VCaP (cell line): ENCODE measurements at regions not wholly inside any gene's neighbourhood (a gene's known extent, or its start where the extent isn't known, plus 50 kb on each side); places are given as distances from the start of the nearest gene placed in this dataset.

Source experiments
- H3K27ac ChIP-seq: fragments of 450-650 bp; 2 replicates; pipeline ENCODE4 v1.5.1; 2017
- TF ChIP-seq, protein P1 (sequence below): fragments of 450-650 bp; conservative IDR thresholded peaks from 2 replicates; pipeline ENCODE4 v1.5.1; 2017; ENCODE audit warnings: mild to moderate bottlenecking, moderate library complexity

DNA sequence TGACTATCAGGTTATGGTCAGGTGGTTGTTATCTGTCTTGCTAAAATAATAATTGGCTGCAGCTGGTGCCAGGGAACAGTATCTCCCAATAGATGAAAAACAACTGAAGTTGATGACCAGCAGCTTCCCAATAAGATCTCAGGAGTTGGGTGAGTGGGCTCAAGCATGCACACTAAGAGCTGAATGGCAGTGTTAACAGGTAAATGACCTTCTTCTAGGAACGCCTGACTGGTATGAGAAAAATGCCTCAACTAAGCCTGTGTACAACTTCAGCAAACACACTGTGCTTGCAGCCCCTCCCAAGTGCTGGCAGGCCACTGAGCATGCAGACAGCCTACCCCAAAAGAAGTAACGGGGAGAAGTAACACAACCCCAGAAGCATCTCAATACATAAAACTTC, 636.9 kb downstream of the ACTR3B start:
- TF ChIP-seq, protein P1, sequence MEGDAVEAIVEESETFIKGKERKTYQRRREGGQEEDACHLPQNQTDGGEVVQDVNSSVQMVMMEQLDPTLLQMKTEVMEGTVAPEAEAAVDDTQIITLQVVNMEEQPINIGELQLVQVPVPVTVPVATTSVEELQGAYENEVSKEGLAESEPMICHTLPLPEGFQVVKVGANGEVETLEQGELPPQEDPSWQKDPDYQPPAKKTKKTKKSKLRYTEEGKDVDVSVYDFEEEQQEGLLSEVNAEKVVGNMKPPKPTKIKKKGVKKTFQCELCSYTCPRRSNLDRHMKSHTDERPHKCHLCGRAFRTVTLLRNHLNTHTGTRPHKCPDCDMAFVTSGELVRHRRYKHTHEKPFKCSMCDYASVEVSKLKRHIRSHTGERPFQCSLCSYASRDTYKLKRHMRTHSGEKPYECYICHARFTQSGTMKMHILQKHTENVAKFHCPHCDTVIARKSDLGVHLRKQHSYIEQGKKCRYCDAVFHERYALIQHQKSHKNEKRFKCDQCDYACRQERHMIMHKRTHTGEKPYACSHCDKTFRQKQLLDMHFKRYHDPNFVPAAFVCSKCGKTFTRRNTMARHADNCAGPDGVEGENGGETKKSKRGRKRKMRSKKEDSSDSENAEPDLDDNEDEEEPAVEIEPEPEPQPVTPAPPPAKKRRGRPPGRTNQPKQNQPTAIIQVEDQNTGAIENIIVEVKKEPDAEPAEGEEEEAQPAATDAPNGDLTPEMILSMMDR, result no peak
- H3K27ac ChIP-seq, result no peak overlapping the region

DNA sequence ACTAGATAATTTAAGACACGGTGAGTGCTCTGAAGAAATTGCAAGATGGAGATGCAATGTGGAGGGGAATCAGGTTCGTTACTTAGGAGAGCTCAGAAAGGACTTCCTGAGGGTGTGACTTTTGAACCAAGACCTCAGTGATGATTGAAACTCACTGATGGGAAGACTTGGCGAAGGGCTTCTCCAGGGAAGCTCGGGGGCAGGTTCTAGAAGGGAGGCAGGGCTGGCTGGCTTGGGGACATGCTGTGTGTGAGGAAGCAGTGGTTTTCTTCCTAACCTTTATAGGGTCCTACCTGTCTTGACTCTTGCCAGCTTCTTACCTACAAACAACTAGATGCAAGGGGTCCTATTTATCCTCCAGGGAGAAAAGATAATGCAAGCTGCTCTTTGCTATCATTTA, 637.9 kb downstream of the ACTR3B start:
- no peak overlapping the region for H3K27ac ChIP-seq
- TF ChIP-seq, protein P1, result no peak

DNA sequence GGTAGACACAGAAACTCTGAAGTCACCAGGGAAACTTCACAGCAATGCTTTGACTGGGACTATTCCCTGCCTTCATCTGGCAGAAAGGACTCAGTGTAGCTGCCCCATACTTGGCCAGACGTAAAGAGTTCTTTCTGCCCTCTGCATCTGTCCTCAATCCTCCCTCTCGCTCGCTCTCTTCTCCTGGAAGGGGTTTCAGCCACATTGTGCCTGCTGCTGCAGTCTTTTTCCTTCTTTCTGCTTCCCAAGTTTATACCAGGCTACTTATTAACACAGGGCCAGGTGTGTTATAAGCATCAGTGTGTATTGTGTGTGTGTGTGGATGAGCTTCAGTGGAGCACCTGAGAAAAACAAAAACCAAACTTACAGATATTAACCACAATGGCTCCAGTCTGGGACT, 638.4 kb downstream of the ACTR3B start:
- no peak overlapping the region for H3K27ac ChIP-seq
- TF ChIP-seq, protein P1, result no peak

DNA sequence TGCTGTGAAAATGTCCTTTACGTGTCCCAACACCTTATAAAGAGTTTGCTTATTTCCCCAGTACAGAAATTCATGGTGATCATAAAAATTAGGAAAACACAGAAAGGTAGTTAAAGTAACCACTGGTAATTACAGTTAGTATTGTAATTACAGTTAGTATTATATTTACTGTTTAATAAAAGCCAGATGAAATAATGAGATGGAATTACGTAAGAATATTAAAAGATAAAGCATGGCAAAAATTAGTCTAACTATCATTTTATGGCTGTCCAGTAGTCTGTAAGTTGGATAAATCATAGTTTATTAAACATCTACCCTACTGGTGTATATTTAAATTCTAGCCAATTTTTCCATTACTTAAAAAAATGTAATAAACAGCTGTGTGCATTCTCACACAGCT, 638.8 kb downstream of the ACTR3B start:
- no peak overlapping the region for H3K27ac ChIP-seq
- TF ChIP-seq, protein P1, result no peak

DNA sequence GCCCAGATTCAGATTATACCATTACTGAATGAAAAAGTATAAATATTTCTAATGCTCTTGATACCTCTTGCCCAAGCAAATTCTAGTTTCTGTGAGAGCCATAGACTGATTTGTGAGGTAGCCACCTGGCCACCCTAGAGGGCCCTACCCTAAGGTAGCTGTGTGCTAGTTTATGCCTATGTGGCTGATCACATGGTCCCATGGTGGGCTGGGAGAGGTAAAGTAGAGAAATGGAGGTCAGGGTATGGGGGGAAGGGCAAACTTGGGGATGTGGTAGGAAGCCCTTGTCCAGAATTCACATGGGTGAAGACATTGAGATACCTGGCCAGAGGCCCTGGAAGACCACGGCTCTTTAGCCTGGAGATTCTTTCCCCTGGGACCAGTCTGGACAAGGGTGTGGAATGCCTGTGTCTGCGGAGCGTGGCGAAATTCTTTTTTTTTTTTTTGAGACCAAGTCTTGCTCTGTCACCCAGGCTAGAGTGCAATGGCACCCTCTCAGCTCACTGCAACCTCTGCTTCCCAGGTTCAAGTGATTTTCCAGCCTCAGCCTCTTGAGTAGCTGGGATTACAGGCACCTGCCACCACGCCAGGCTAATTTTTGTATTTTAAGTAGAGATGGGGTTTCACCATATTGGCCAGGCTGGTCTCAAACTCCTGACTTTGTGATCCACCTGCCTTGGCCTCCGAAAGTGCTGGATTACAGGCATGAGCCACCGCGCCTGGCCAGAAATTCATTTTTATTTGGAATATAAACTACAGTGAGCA, 639.4 kb downstream of the ACTR3B start:
- TF ChIP-seq, protein P1, result no peak

DNA sequence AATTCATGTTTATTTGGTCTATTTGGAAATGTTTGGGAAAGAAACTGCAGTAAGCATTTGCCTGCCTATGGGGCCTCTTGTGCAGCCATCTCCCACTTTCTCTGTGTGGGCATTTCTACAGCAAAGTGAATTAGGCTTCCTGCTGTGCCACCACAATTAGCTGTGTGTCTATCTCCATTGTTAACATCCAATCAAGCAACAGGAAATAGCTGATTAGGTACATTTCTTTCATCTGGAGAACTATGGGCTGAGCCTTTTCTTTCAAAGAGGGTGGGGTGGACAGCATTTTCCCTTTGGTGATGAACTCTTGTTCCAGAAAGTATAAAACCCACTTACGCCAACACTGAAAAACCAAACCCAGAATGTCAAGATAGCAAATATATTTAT, 640.0 kb downstream of the ACTR3B start:
- H3K27ac ChIP-seq, result no peak overlapping the region
- TF ChIP-seq, protein P1, result no peak

More for the DNA sequence above, 639.4 kb downstream of the ACTR3B start:
- H3K27ac ChIP-seq, result no peak overlapping the region

DNA sequence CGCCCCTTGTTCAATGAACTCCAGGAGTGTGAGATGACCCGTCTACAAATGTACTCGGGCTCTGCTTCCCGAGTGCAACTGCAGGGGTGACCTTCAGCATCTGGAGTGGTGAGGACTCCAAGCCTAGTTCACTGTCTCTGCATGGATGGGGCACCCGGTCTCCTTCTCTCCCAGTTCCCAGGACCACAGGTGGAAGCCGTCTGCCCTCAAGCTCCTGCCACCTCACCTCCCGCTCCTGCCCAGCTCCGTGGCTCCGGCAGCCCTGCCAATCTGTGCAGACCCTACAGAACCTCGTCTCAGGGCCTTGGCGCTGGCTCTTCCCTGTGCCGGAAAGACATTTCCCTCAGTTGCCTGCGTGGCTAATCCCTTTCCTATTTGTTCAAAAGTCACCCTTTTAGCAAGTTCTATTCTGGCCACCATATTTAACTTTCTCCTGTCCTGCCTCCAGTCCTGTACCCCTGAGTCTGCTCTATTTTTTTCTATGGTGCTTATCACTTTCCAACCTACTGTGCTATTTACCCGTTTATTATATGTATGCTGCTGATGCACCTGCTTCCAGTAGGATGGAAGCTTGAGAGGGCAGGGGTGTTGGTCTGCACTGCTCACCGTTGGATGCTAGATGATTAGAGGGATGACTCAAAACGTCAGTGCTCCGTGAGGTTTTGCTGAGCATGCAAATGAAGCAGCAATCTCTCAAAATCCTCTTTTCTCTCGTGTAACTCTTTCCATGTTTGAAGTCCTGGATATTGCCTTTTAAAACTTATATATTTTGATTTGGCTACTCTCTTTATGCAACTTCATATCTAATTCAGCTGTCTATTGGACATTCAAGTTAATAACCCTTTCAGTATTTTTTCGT, 641.4 kb downstream of the ACTR3B start:
- TF ChIP-seq, protein P1, result no peak
- no peak overlapping the region for H3K27ac ChIP-seq
